Panc1 (cell line): ENCODE measurements at regions not wholly inside any gene's neighbourhood (a gene's known extent, or its start where the extent isn't known, plus 50 kb on each side); places are given as distances from the start of the nearest gene placed in this dataset.

ENCODE experiments used
- ATAC-seq: fragments of 200-7000 bp; cut with Tn5 transposase; 2 replicates; pipeline ENCODE4 v1.9.1; 2020; ENCODE audit warnings: mild to moderate bottlenecking, moderate library complexity
- BruUV-seq: library from RNA; stranded (reverse); fragments of 400-500 nt; replicated peaks from 2 replicates; lab custom pipeline; 2021; lab: Mats Ljungman, UMichigan
- CTCF ChIA-PET: fragments of 300-600 bp; sonication (Branson Sonifier 250); formaldehyde crosslinking; loops from one replicate; lab custom pipeline; 2022; ENCODE audit warnings: antibody characterized with exemption; lab: Charles Lee
- POLR2A ChIA-PET: fragments of 300-600 bp; sonication (Branson Sonifier 250); formaldehyde crosslinking; loops from one replicate; lab custom pipeline; 2022; ENCODE audit warnings: antibody characterized with exemption; lab: Charles Lee
- DNase-seq: peaks from one replicate; pipeline ENCODE4 v3.0.0-alpha.2; 2010; ENCODE audit warnings: low read depth, low spot score
- H3K27ac ChIP-seq: 2 replicates; pipeline ENCODE4 v1.5.1; 2011; ENCODE audit warnings: mild to moderate bottlenecking, low read length, inconsistent platforms
- H3K27me3 ChIP-seq: fragments of 200-500 bp; sonication (Bioruptor generic); 2 replicates; pipeline ENCODE4 v1.6.0; 2014; ENCODE audit warnings: low read length, inconsistent platforms; ENCODE audit not compliant: control insufficient read depth, insufficient read depth
- H3K36me3 ChIP-seq: fragments of 200-500 bp; sonication (Bioruptor generic); 2 replicates; pipeline ENCODE4 v1.5.1; 2014; ENCODE audit warnings: inconsistent platforms, mild to moderate bottlenecking, low read length, moderate library complexity; ENCODE audit not compliant: control insufficient read depth, insufficient read depth
- H3K4me1 ChIP-seq: 2 replicates; pipeline ENCODE4 v1.5.1; 2011; ENCODE audit warnings: inconsistent platforms, mild to moderate bottlenecking, low read length, moderate library complexity; ENCODE audit not compliant: control insufficient read depth, insufficient read depth
- H3K4me3 ChIP-seq, 2 experiments: 2 replicates each; pipeline ENCODE4 v1.5.1; 2011 to 2012; ENCODE audit warnings: low read depth in 2 of 2, low read length in 2 of 2, mild to moderate bottlenecking in 2 of 2, inconsistent platforms in 1 of 2, moderate library complexity in 1 of 2
- H3K9me3 ChIP-seq: fragments of 200-500 bp; sonication (Bioruptor generic); 2 replicates; pipeline ENCODE4 v1.5.1; 2014; ENCODE audit warnings: low read depth, mild to moderate bottlenecking, inconsistent platforms, low read length, moderate library complexity; ENCODE audit not compliant: control insufficient read depth, insufficient read depth
- CTCF ChIP-seq: fragments of 450-650 bp; IDR thresholded peaks from 2 replicates; pipeline ENCODE4 v1.5.1; 2017; ENCODE audit warnings: mild to moderate bottlenecking
- POLR2AphosphoS5 ChIP-seq: IDR thresholded peaks from 2 replicates; pipeline ENCODE4 v1.6.1; 2012; ENCODE audit warnings: mild to moderate bottlenecking, low read depth, low read length, moderate library complexity
- SIN3A ChIP-seq: IDR thresholded peaks from 2 replicates; pipeline ENCODE4 v1.6.1; 2012; ENCODE audit warnings: low read depth, mild to moderate bottlenecking, low read length, moderate library complexity, borderline replicate concordance; ENCODE audit not compliant: insufficient read depth
- TCF7L2 ChIP-seq: IDR thresholded peaks from 2 replicates; pipeline ENCODE4 v1.6.1; 2011; ENCODE audit warnings: mild to moderate bottlenecking, low read depth, low read length, inconsistent platforms
- in situ Hi-C: cut with HindIII; loops from 2 replicates; pipeline ENCODE4 v1.10.0; 2016; ENCODE audit warnings: low sequenced_read_pairs, low pct_unique_long_range_greater_than_20kb
- intact Hi-C: fragments of 100-400 bp; cut with micrococcal nuclease; formaldehyde crosslinking; loops from one replicate; pipeline ENCODE4 v1.10.0; 2022; ENCODE audit not compliant: unreplicated experiment
- TF ChIP-seq, protein P1 (sequence below), 2 experiments: IDR thresholded peaks; 2 replicates each; pipeline ENCODE4 v1.6.1; 2011 to 2012; ENCODE audit warnings: low read depth in 2 of 2, control low read depth in 1 of 2, low read length in 1 of 2, mild to moderate bottlenecking in 1 of 2, moderate library complexity in 1 of 2; ENCODE audit not compliant: insufficient read depth in 1 of 2

- in situ Hi-C loops (no loop called here), intact Hi-C loops (no loop called here)
- Histone ChIP-seq H3K4me3 (no peak overlapping the region), H3K9me3 (no peaks in the 10 kb centered on the region), H3K4me1 (no peaks in the 10 kb centered on the region), H3K36me3 (no peaks in the 10 kb centered on the region), H3K27ac (no peak overlapping the region), H3K27me3 (no peaks in the 10 kb centered on the region)
- DNase-seq (no peak), ATAC-seq (no peak)
- POLR2A ChIA-PET: no interaction called here
- TF ChIP-seq CTCF: no peak
- no peak for TF ChIP-seq POLR2AphosphoS5
- TF ChIP-seq, protein P1, sequence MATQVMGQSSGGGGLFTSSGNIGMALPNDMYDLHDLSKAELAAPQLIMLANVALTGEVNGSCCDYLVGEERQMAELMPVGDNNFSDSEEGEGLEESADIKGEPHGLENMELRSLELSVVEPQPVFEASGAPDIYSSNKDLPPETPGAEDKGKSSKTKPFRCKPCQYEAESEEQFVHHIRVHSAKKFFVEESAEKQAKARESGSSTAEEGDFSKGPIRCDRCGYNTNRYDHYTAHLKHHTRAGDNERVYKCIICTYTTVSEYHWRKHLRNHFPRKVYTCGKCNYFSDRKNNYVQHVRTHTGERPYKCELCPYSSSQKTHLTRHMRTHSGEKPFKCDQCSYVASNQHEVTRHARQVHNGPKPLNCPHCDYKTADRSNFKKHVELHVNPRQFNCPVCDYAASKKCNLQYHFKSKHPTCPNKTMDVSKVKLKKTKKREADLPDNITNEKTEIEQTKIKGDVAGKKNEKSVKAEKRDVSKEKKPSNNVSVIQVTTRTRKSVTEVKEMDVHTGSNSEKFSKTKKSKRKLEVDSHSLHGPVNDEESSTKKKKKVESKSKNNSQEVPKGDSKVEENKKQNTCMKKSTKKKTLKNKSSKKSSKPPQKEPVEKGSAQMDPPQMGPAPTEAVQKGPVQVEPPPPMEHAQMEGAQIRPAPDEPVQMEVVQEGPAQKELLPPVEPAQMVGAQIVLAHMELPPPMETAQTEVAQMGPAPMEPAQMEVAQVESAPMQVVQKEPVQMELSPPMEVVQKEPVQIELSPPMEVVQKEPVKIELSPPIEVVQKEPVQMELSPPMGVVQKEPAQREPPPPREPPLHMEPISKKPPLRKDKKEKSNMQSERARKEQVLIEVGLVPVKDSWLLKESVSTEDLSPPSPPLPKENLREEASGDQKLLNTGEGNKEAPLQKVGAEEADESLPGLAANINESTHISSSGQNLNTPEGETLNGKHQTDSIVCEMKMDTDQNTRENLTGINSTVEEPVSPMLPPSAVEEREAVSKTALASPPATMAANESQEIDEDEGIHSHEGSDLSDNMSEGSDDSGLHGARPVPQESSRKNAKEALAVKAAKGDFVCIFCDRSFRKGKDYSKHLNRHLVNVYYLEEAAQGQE (IDR thresholded peaks at IDR 0.05; ENCODE audit: insufficient read depth in 1 of 2, low read depth in 2 of 2, low read length in 1 of 2): no peak
- no peak for TF ChIP-seq TCF7L2
- no peak for TF ChIP-seq SIN3A
- BruUV-seq: no TSS peak
- CTCF ChIA-PET: no interaction called here
Observed at GRCh38 chr6:91796603-91797002, 1209.7 kb upstream of the MAP3K7 start.

DNA sequence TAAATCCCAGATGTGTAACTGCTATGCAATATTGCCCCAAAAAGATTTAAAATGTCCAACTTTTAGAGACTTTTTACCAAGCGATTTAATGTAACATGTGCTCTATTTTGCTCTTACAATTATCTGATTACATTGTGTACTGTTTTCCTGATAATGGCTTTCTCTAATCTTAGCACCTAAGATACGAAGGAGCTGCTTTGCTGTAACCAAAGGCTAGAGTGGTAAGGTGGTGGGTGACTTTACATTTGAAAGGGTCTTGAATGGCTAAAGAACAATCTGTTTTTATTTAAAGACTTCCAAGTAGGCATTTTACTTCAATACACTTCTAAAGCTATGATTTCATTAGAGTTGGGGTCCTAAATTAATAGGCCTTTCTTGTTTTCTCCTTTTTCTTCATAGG, 1201.6 kb upstream of the MAP3K7 start:
- TF ChIP-seq TCF7L2 (no peak), POLR2AphosphoS5 (no peak), CTCF (no peak)
- H3K4me3 ChIP-seq: no peak overlapping the region
- intact Hi-C loops (no loop called here), in situ Hi-C loops (no loop called here)
- H3K27ac ChIP-seq: no peak overlapping the region
- POLR2A ChIA-PET: no interaction called here
- no TSS peak for BruUV-seq
- ATAC-seq (no peak), DNase-seq (no peak)
- CTCF ChIA-PET: no interaction called here
- H3K36me3 ChIP-seq: no peaks in the 10 kb centered on the region
- H3K27me3 ChIP-seq: no peaks in the 10 kb centered on the region
- H3K4me1 ChIP-seq: no peaks in the 10 kb centered on the region
- no peaks in the 10 kb centered on the region for H3K9me3 ChIP-seq
